A549 (cell line): ENCODE measurements at regions not wholly inside any gene's neighbourhood (a gene's known extent, or its start where the extent isn't known, plus 50 kb on each side); places are given as distances from the start of the nearest gene placed in this dataset.

ENCODE experiments used
- ATAC-seq, 2 experiments: fragments of 200-7000 bp in 1 of 2; fragments of >200 bp in 1 of 2; cut with Nextera tagmentation in 1 of 2; cut with Tn5 transposase in 1 of 2; 3 replicates each; pipeline versions ENCODE4 v1.8.0 to v1.9.1; 2018 to 2020; ENCODE audit warnings: mild to moderate bottlenecking in 1 of 2, moderate library complexity in 1 of 2
- CTCF ChIA-PET: fragments of 300-600 bp; sonication (Branson Sonifier 250); formaldehyde crosslinking; extraction: SDS; loops from one replicate; lab custom pipeline; 2021; ENCODE audit warnings: antibody characterized with exemption, inconsistent platforms; lab: Yijun Ruan, JAX
- POLR2A ChIA-PET: fragments of 350-600 bp; formaldehyde crosslinking; extraction: SDS; loops from one replicate; lab custom pipeline; 2021; ENCODE audit warnings: antibody characterized with exemption, inconsistent platforms; lab: Yijun Ruan, JAX
- DNase-seq, 2 experiments: peaks; one replicate each; pipeline versions ENCODE4 v3.0.0 to v3.0.0-alpha.2; 2011 to 2016; ENCODE audit warnings: low read depth in 1 of 2, low spot score in 1 of 2
- FAIRE-seq: peaks from 2 replicates; lab custom pipeline; 2011; peaks lifted over from hg19 to GRCh38; lab: Jason Lieb, UNC
- H3K27ac ChIP-seq, 2 experiments: fragments of >200 bp; sonication (Bioruptor Twin); formaldehyde crosslinking; 3 replicates each; pipeline ENCODE4 v1.5.1; 2016 to 2017
- H3K4me1 ChIP-seq: fragments of >200 bp; sonication (Bioruptor Twin); formaldehyde crosslinking; 3 replicates; pipeline ENCODE4 v1.6.1; 2016
- H3K4me2 ChIP-seq: fragments of >200 bp; sonication (Bioruptor Twin); formaldehyde crosslinking; 3 replicates; pipeline ENCODE4 v1.6.1; 2016
- H3K4me3 ChIP-seq: fragments of >200 bp; sonication (Bioruptor Twin); formaldehyde crosslinking; 3 replicates; pipeline ENCODE4 v1.5.1; 2016
- H3K9me3 ChIP-seq: fragments of >200 bp; sonication (Bioruptor Twin); formaldehyde crosslinking; 3 replicates; pipeline ENCODE4 v1.6.1; 2016
- ATOH8 ChIP-seq: fragments of 250-450 bp; sonication (Bioruptor Pico); IDR thresholded peaks from 2 replicates; pipeline ENCODE4 v1.5.0; 2020; ENCODE audit warnings: low read depth, mild to moderate bottlenecking, moderate library complexity
- BCL3 ChIP-seq: fragments of >200 bp; sonication (Bioruptor Twin); formaldehyde crosslinking; IDR thresholded peaks from 3 replicates; pipeline ENCODE4 v1.6.1; 2016
- CHD2 ChIP-seq: fragments of 150-350 bp; IDR thresholded peaks from 2 replicates; pipeline ENCODE4 v1.6.1; 2014; ENCODE audit warnings: low read length; ENCODE audit not compliant: partially characterized antibody
- CHD4 ChIP-seq: fragments of 200-600 bp; sonication (generic); IDR thresholded peaks from 2 replicates; pipeline ENCODE4 v1.6.1; 2016; ENCODE audit warnings: antibody characterized with exemption, mild to moderate bottlenecking, borderline replicate concordance
- EHMT2 ChIP-seq: fragments of 200-600 bp; sonication (generic); IDR thresholded peaks from 2 replicates; pipeline ENCODE4 v1.6.1; 2016; ENCODE audit warnings: antibody characterized with exemption, low read depth, mild to moderate bottlenecking, moderate library complexity
- EP300 ChIP-seq, 2 experiments: fragments of >200 bp; sonication (Bioruptor Twin); formaldehyde crosslinking; IDR thresholded peaks; 2 replicates in 1 of 2; 3 replicates in 1 of 2; pipeline ENCODE4 v1.6.1; 2016 to 2017
- ESRRA ChIP-seq: fragments of 150-350 bp; IDR thresholded peaks from 2 replicates; pipeline ENCODE4 v1.6.1; 2014; ENCODE audit warnings: mild to moderate bottlenecking, low read length, borderline replicate concordance
- FOSB ChIP-seq: fragments of 250-450 bp; sonication (Bioruptor Pico); IDR thresholded peaks from 2 replicates; pipeline ENCODE4 v1.5.0; 2020; ENCODE audit warnings: mild to moderate bottlenecking, moderate library complexity
- FOSL2 ChIP-seq, 2 experiments: fragments of 450-650 bp in 1 of 2; fragments of >200 bp in 1 of 2; sonication (Bioruptor Twin) in 1 of 2; formaldehyde crosslinking; IDR thresholded peaks; 2 replicates each; pipeline versions ENCODE4 v1.5.0 to v1.6.1; 2016 to 2020; ENCODE audit warnings: mild to moderate bottlenecking in 1 of 2, moderate library complexity in 1 of 2
- HDAC2 ChIP-seq: fragments of 200-600 bp; sonication (generic); IDR thresholded peaks from 2 replicates; pipeline ENCODE4 v1.6.1; 2016
- HEYL ChIP-seq: fragments of 250-450 bp; sonication (Bioruptor Pico); IDR thresholded peaks from 2 replicates; pipeline ENCODE4 v1.8.0; 2021; ENCODE audit warnings: mild to moderate bottlenecking, moderate library complexity
- JUN ChIP-seq, 2 experiments: fragments of >200 bp; sonication (Bioruptor Twin); formaldehyde crosslinking; IDR thresholded peaks; 2 replicates in 1 of 2; 3 replicates in 1 of 2; pipeline ENCODE4 v1.6.1; 2016 to 2017
- KDM1A ChIP-seq: fragments of 200-600 bp; sonication (generic); IDR thresholded peaks from 2 replicates; pipeline ENCODE4 v1.6.1; 2016; ENCODE audit warnings: low read depth, mild to moderate bottlenecking
- KDM5A ChIP-seq: fragments of 200-600 bp; sonication (generic); IDR thresholded peaks from 2 replicates; pipeline ENCODE4 v1.6.1; 2016; ENCODE audit warnings: antibody characterized with exemption, mild to moderate bottlenecking
- MAFK ChIP-seq: fragments of 450-650 bp; IDR thresholded peaks from 2 replicates; pipeline ENCODE4 v1.6.1; 2014; ENCODE audit not compliant: partially characterized antibody
- MAX ChIP-seq: IDR thresholded peaks from 2 replicates; pipeline ENCODE4 v1.6.1; 2012
- NPAS2 ChIP-seq: fragments of 250-450 bp; sonication (Bioruptor Pico); IDR thresholded peaks from 2 replicates; pipeline ENCODE4 v1.8.0; 2022; ENCODE audit warnings: mild to moderate bottlenecking, moderate library complexity, borderline replicate concordance
- PBX3 ChIP-seq: IDR thresholded peaks from 2 replicates; pipeline ENCODE4 v1.6.1; 2012
- PHF8 ChIP-seq: fragments of 200-600 bp; sonication (generic); IDR thresholded peaks from 2 replicates; pipeline ENCODE4 v1.6.1; 2016; ENCODE audit warnings: low read depth, mild to moderate bottlenecking, antibody characterized with exemption, moderate library complexity, borderline replicate concordance
- POLR2AphosphoS2 ChIP-seq: conservative IDR thresholded peaks from 2 replicates; pipeline ENCODE4 v1.6.1; 2012; ENCODE audit warnings: low read length, improper control_type of control experiment, inconsistent platforms
- RFX5 ChIP-seq: fragments of 450-650 bp; IDR thresholded peaks from 2 replicates; pipeline ENCODE4 v1.7.1; 2014; ENCODE audit warnings: antibody characterized with exemption, mild to moderate bottlenecking, moderate library complexity
- RNF2 ChIP-seq: fragments of 200-600 bp; sonication (generic); IDR thresholded peaks from 2 replicates; pipeline ENCODE4 v1.6.1; 2016; ENCODE audit warnings: low read depth, mild to moderate bottlenecking, antibody characterized with exemption, moderate library complexity, borderline replicate concordance
- SMC3 ChIP-seq: fragments of >200 bp; sonication (Bioruptor Twin); formaldehyde crosslinking; IDR thresholded peaks from 3 replicates; pipeline ENCODE4 v1.6.1; 2018; ENCODE audit warnings: inconsistent platforms
- TFCP2L1 ChIP-seq: fragments of 250-450 bp; sonication (Bioruptor Pico); IDR thresholded peaks from 2 replicates; pipeline ENCODE4 v1.5.0; 2021; ENCODE audit warnings: mild to moderate bottlenecking
- ZC3H11A ChIP-seq: fragments of 450-650 bp; IDR thresholded peaks from 2 replicates; pipeline ENCODE4 v1.6.1; 2014; ENCODE audit warnings: antibody characterized with exemption, mild to moderate bottlenecking
- ZNF302 ChIP-seq: fragments of 250-450 bp; sonication (Bioruptor Pico); IDR thresholded peaks from 2 replicates; pipeline ENCODE4 v1.9.0; 2021; ENCODE audit warnings: inconsistent platforms, mild to moderate bottlenecking, moderate library complexity
- WGBS: methylation state at CpG from one replicate; pipeline ENCODE4 v1.1.6; 2017; ENCODE audit errors: missing lambda C conversion rate; 5-methylcytosine and 5-hydroxymethylcytosine counted together
- TF ChIP-seq, protein P1 (sequence below): IDR thresholded peaks from 2 replicates; pipeline ENCODE4 v1.6.1; 2012; ENCODE audit warnings: low read depth, borderline replicate concordance

DNA sequence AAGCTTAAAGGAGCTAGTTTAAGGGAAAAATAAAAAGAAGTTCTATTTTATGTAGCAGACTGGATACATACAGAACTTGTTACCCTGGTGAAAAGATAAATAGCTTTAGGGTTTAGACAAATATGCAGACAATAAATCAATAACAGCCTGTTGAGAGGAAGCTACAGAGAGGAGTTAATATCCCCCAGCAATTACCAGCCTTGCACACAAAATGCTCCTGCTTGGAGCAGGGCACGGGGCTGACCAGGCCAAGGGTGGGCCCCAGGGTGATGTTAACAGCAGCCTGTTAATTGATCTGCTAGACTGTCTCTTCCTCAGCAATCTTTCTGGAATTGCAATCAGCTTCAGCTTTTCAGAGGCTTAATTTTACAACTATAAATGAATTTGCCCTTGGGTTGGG, 125.1 kb upstream of the SOX4 start:
- no peaks in the 10 kb centered on the region for H3K9me3 ChIP-seq
- ChIA-PET POLR2A (no interaction called here), CTCF (no interaction called here)
- no peak overlapping the region for H3K27ac ChIP-seq
- no peak for ATAC-seq
- peaks cover 4% of the 10 kb centered on the region; the same call in 1 of the 3 replicates for H3K4me1 ChIP-seq
- no peak overlapping the region for H3K4me2 ChIP-seq
- 62% methylated on average over 1 of the region's 1 CpG for WGBS
- no peak for DNase-seq
- no peak for FAIRE-seq
- TF ChIP-seq ZNF302 (CRISPR knock-in tag) (no peak), HEYL (no peak), MAX (no peak), CHD2 (no peak), JUN (IDR thresholded peaks at IDR 0.05) (no peak), CHD4 (no peak), TFCP2L1 (no peak), KDM5A (no peak), FOSB (no peak), POLR2AphosphoS2 (no peak), EHMT2 (no peak), SMC3 (no peak), NPAS2 (CRISPR knock-in tag) (no peak), HDAC2 (no peak), RNF2 (no peak), ZC3H11A (no peak), KDM1A (no peak), EP300 (IDR thresholded peaks at IDR 0.05) (no peak), FOSL2 (IDR thresholded peaks at IDR 0.05) (no peak), FOSL2 (CRISPR knock-in tag; IDR thresholded peaks at IDR 0.05) (no peak)
- TF ChIP-seq, protein P1, sequence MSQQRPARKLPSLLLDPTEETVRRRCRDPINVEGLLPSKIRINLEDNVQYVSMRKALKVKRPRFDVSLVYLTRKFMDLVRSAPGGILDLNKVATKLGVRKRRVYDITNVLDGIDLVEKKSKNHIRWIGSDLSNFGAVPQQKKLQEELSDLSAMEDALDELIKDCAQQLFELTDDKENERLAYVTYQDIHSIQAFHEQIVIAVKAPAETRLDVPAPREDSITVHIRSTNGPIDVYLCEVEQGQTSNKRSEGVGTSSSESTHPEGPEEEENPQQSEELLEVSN: no peak
- no peak overlapping the region for H3K4me3 ChIP-seq

GRCh38 chr6:21469213-21469612, 124.3 kb upstream of the SOX4 start:
- ChIA-PET POLR2A (no interaction called here), CTCF (no interaction called here)
- FAIRE-seq (no peak), ATAC-seq (no peak), DNase-seq (no peak)
- no peak for TF ChIP-seq MAX
- no peak for TF ChIP-seq PBX3
- TF ChIP-seq JUN (IDR thresholded peaks at IDR 0.05): no peak
- no peak for TF ChIP-seq KDM5A
- peak; percentile 20 for TF ChIP-seq MAFK
- WGBS: 67% methylated on average over 3 of the region's 3 CpGs
- no peak overlapping the region for H3K4me3 ChIP-seq
- no peaks in the 10 kb centered on the region for H3K9me3 ChIP-seq
- H3K4me2 ChIP-seq: peak overlapping the region; percentile 34; the same call in 1 of the 3 replicates
- peaks cover 4% of the 10 kb centered on the region; the same call in 1 of the 3 replicates for H3K4me1 ChIP-seq
- H3K27ac ChIP-seq: peak overlapping the region in 1 of 2 experiments; percentile 20; a peak in 1 of 6 replicates

- Histone ChIP-seq H3K4me2 (no peak overlapping the region), H3K9me3 (no peaks in the 10 kb centered on the region), H3K27ac (no peak overlapping the region), H3K4me3 (no peak overlapping the region), H3K4me1 (no peaks in the 10 kb centered on the region)
- FAIRE-seq: no peak
- ChIA-PET CTCF (no interaction called here), POLR2A (no interaction called here)
- no peak for DNase-seq
- ATAC-seq: no peak
- 44% methylated on average over 4 of the region's 4 CpGs for WGBS
- TF ChIP-seq PHF8: no peak
- no peak for TF ChIP-seq RFX5
- no peak for TF ChIP-seq BCL3
- no peak for TF ChIP-seq MAFK
- TF ChIP-seq ATOH8 (CRISPR knock-in tag): no peak
- no peak for TF ChIP-seq ZC3H11A
- no peak for TF ChIP-seq ESRRA
- TF ChIP-seq CHD2: no peak
- TF ChIP-seq, protein P1: no peak
These were observed 117.4 kb upstream of the SOX4 start for GRCh38 chr6:21476112-21476511.
